ENCODE measurements at regions not wholly inside any gene's neighbourhood (a gene's known extent, or its start where the extent isn't known, plus 50 kb on each side); places are given as distances from the start of the nearest gene placed in this dataset.

DNA sequence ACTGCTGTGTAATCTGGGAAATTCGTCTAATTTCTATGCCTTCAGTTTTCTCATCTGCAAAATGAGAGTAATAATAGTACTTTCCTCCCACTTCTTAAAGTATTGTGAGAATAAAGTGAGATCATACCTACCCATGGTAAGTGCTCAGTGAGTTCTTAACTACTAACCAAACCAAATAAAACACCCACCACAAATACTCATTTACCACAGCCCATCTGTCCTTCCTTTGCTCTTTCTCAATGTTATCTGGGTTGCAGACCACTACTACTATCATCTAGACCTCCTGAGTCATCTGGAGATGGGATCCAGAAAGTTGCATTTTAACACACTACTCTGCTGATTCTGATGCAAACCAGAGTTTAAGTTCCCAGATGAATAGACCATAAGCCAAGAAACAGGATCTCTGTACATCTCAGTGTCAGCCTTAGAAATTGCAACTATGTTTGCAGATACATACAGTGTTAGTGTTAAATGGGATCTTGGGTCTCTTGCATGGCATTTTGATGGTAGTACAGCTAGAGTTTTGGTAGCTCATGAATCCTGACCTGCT is 105.4 kb upstream of the ATP10B start:
- no peak for DNase-seq (ENCODE audit: low read depth in 1 of 2, low spot score in 1 of 2)
- no peak for TF ChIP-seq CTCF (IDR thresholded peaks at IDR 0.05; ENCODE audit: low read depth, low read length)
- H3K4me1 ChIP-seq (ENCODE audit: low read depth): no peaks in the 10 kb centered on the region
- H3K27me3 ChIP-seq: no peaks in the 10 kb centered on the region
- H3K27ac ChIP-seq: no peak overlapping the region
- no peaks in the 10 kb centered on the region for H3K9me3 ChIP-seq (ENCODE audit: low read depth)
- no peaks in the 10 kb centered on the region for H3K36me3 ChIP-seq
- no peak overlapping the region for H3K4me3 ChIP-seq

GRCh38 chr5:160956051-160956450 is 104.0 kb upstream of the ATP10B start:
- no peaks in the 10 kb centered on the region for H3K27me3 ChIP-seq
- TF ChIP-seq CTCF (IDR thresholded peaks at IDR 0.05; ENCODE audit: low read depth, low read length): no peak
- H3K36me3 ChIP-seq: no peaks in the 10 kb centered on the region
- no peak overlapping the region for H3K27ac ChIP-seq
- H3K4me3 ChIP-seq: no peak overlapping the region
- H3K4me1 ChIP-seq (ENCODE audit: low read depth): no peaks in the 10 kb centered on the region
- no peak for DNase-seq (ENCODE audit: low read depth in 1 of 2, low spot score in 1 of 2)
- H3K9me3 ChIP-seq (ENCODE audit: low read depth): no peaks in the 10 kb centered on the region

GRCh38 chr5:160950311-160950710 is 98.3 kb upstream of the ATP10B start:
- no peaks in the 10 kb centered on the region for H3K27me3 ChIP-seq
- no peak for DNase-seq (ENCODE audit: low read depth in 1 of 2, low spot score in 1 of 2)
- no peaks in the 10 kb centered on the region for H3K36me3 ChIP-seq
- no peaks in the 10 kb centered on the region for H3K4me1 ChIP-seq (ENCODE audit: low read depth)
- H3K9me3 ChIP-seq (ENCODE audit: low read depth): no peaks in the 10 kb centered on the region
- no peak for TF ChIP-seq CTCF (IDR thresholded peaks at IDR 0.05; ENCODE audit: low read depth, low read length)
- H3K27ac ChIP-seq: no peak overlapping the region
- no peak overlapping the region for H3K4me3 ChIP-seq

- Histone ChIP-seq H3K27me3 (no peaks in the 10 kb centered on the region), H3K4me1 (ENCODE audit: low read depth) (no peaks in the 10 kb centered on the region), H3K36me3 (no peaks in the 10 kb centered on the region), H3K9me3 (ENCODE audit: low read depth) (no peaks in the 10 kb centered on the region), H3K27ac (no peak overlapping the region), H3K4me3 (no peak overlapping the region)
- no peak for TF ChIP-seq CTCF (IDR thresholded peaks at IDR 0.05; ENCODE audit: low read depth, low read length)
- DNase-seq (ENCODE audit: low read depth in 1 of 2, low spot score in 1 of 2): no peak
Observed at GRCh38 chr5:160940725-160941124, 88.7 kb upstream of the ATP10B start.

DNA sequence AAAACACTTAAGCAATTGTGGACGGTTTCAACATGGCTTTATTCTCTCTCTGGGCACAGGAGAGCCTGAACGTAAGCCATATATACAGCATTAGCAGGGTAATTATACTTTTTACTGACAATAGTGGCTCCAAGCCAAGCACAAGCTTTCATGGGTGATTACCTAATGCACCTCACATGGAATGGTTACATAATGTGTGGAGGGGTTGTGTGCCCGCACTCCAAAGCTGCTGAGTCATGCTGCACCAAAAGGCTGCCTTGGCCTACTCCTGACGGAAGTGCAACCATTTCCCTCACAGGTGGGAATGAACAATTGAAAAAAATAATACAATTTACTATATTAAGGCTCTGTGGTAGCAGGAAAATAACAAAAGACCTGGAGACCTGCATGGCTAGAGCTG is 86.5 kb upstream of the ATP10B start:
- no peaks in the 10 kb centered on the region for H3K36me3 ChIP-seq
- no peaks in the 10 kb centered on the region for H3K9me3 ChIP-seq (ENCODE audit: low read depth)
- no peaks in the 10 kb centered on the region for H3K27me3 ChIP-seq
- TF ChIP-seq CTCF (IDR thresholded peaks at IDR 0.05; ENCODE audit: low read depth, low read length): no peak
- DNase-seq (ENCODE audit: low read depth in 1 of 2, low spot score in 1 of 2): no peak
- H3K27ac ChIP-seq: no peak overlapping the region
- no peaks in the 10 kb centered on the region for H3K4me1 ChIP-seq (ENCODE audit: low read depth)
- H3K4me3 ChIP-seq: no peak overlapping the region

- Histone ChIP-seq H3K36me3 (no peaks in the 10 kb centered on the region), H3K4me3 (no peak overlapping the region), H3K4me1 (ENCODE audit: low read depth) (no peaks in the 10 kb centered on the region), H3K27me3 (no peaks in the 10 kb centered on the region), H3K27ac (no peak overlapping the region), H3K9me3 (ENCODE audit: low read depth) (no peaks in the 10 kb centered on the region)
- TF ChIP-seq CTCF (IDR thresholded peaks at IDR 0.05; ENCODE audit: low read depth, low read length): no peak
- no peak for DNase-seq (ENCODE audit: low read depth in 1 of 2, low spot score in 1 of 2)
Observed at GRCh38 chr5:160937570-160937969, 85.6 kb upstream of the ATP10B start.
